PC-3 (cell line): ENCODE measurements at regions not wholly inside any gene's neighbourhood (a gene's known extent, or its start where the extent isn't known, plus 50 kb on each side); places are given as distances from the start of the nearest gene placed in this dataset.
A peak's percentile ranks its signal among the peaks of the same experiment; 100 is the strongest.

Source experiments
- ATAC-seq: fragments of 200-7000 bp; cut with Tn5 transposase; 2 replicates; pipeline ENCODE4 v1.9.1; 2020; ENCODE audit warnings: mild to moderate bottlenecking, moderate library complexity
- BruUV-seq: library from RNA; stranded (reverse); fragments of 400-500 nt; replicated peaks from 2 replicates; lab custom pipeline; 2021; lab: Mats Ljungman, UMichigan
- CTCF ChIA-PET: fragments of 300-600 bp; sonication (Branson Sonifier 250); formaldehyde crosslinking; loops from one replicate; lab custom pipeline; 2022; ENCODE audit warnings: antibody characterized with exemption; lab: Charles Lee
- POLR2A ChIA-PET: fragments of 300-600 bp; sonication (Branson Sonifier 250); formaldehyde crosslinking; loops from one replicate; lab custom pipeline; 2022; ENCODE audit warnings: antibody characterized with exemption; ENCODE audit not compliant: unreplicated experiment; lab: Charles Lee
- DNase-seq: peaks from one replicate; pipeline ENCODE4 v3.0.0-alpha.2; 2015
- H2AFZ ChIP-seq: fragments of 300-600 bp; sonication (generic); 2 replicates; pipeline ENCODE4 v1.6.0; 2016; ENCODE audit warnings: antibody characterized with exemption, low read length
- H3F3A ChIP-seq: fragments of 300-600 bp; sonication (generic); one replicate; pipeline ENCODE4 v1.6.0; 2017; ENCODE audit warnings: antibody characterized with exemption, low read length, control low read depth, mild to moderate bottlenecking; ENCODE audit not compliant: unreplicated experiment
- H3K27ac ChIP-seq: fragments of 300-600 bp; sonication (generic); 2 replicates; pipeline ENCODE4 v1.5.1; 2016; ENCODE audit warnings: mild to moderate bottlenecking, low read length
- H3K27me3 ChIP-seq: fragments of 300-600 bp; sonication (generic); 2 replicates; pipeline ENCODE4 v1.6.1; 2016; ENCODE audit warnings: low read length, mixed read lengths
- H3K36me3 ChIP-seq: fragments of 300-600 bp; sonication (generic); 2 replicates; pipeline ENCODE4 v1.6.1; 2016; ENCODE audit warnings: low read depth, mixed run types, low read length, mixed read lengths
- H3K4me1 ChIP-seq: fragments of 300-600 bp; sonication (generic); 2 replicates; pipeline ENCODE4 v1.5.1; 2016; ENCODE audit warnings: low read length; ENCODE audit not compliant: insufficient read depth
- H3K4me2 ChIP-seq: fragments of 300-600 bp; sonication (generic); 2 replicates; pipeline ENCODE4 v1.6.0; 2016; ENCODE audit warnings: low read length
- H3K4me3 ChIP-seq: fragments of 300-600 bp; sonication (generic); 2 replicates; pipeline ENCODE4 v1.5.1; 2016; ENCODE audit warnings: mild to moderate bottlenecking, low read length, mixed read lengths
- H3K79me2 ChIP-seq: fragments of 300-600 bp; sonication (generic); 2 replicates; pipeline ENCODE4 v1.6.1; 2017; ENCODE audit warnings: low read length, mixed read lengths
- H3K9ac ChIP-seq: fragments of 300-600 bp; sonication (generic); 2 replicates; pipeline ENCODE4 v1.6.0; 2016; ENCODE audit warnings: mild to moderate bottlenecking, low read length
- H3K9me2 ChIP-seq: fragments of 300-600 bp; sonication (generic); replicated peaks from 2 replicates; pipeline ENCODE4 v1.6.1; 2016; ENCODE audit warnings: mixed run types, low read length, mixed read lengths
- H3K9me3 ChIP-seq: fragments of 300-600 bp; sonication (generic); 2 replicates; pipeline ENCODE4 v1.6.1; 2016; ENCODE audit warnings: low read length, mixed read lengths
- H4K20me1 ChIP-seq: fragments of 300-600 bp; sonication (generic); 2 replicates; pipeline ENCODE4 v1.6.1; 2016; ENCODE audit warnings: low read length, mixed read lengths
- EZH2 ChIP-seq: fragments of 300-600 bp; sonication (generic); IDR thresholded peaks from one replicate; pipeline ENCODE4 v1.6.1; 2017; ENCODE audit warnings: antibody characterized with exemption, mild to moderate bottlenecking, low read length; ENCODE audit not compliant: unreplicated experiment
- EZH2phosphoT487 ChIP-seq: fragments of 300-600 bp; sonication (generic); IDR thresholded peaks from 2 replicates; pipeline ENCODE4 v1.6.1; 2018; ENCODE audit warnings: mild to moderate bottlenecking, antibody characterized with exemption, low read length, borderline replicate concordance
- intact Hi-C: fragments of 100-400 bp; cut with micrococcal nuclease; formaldehyde crosslinking; loops from 2 replicates; pipeline ENCODE4 v1.9.0; 2023
- TF ChIP-seq, protein P1 (sequence below): fragments of 300-600 bp; sonication (generic); conservative IDR thresholded peaks from 2 replicates; pipeline ENCODE4 v1.5.1; 2017; ENCODE audit warnings: antibody characterized with exemption, low read depth, mild to moderate bottlenecking, low read length

DNA sequence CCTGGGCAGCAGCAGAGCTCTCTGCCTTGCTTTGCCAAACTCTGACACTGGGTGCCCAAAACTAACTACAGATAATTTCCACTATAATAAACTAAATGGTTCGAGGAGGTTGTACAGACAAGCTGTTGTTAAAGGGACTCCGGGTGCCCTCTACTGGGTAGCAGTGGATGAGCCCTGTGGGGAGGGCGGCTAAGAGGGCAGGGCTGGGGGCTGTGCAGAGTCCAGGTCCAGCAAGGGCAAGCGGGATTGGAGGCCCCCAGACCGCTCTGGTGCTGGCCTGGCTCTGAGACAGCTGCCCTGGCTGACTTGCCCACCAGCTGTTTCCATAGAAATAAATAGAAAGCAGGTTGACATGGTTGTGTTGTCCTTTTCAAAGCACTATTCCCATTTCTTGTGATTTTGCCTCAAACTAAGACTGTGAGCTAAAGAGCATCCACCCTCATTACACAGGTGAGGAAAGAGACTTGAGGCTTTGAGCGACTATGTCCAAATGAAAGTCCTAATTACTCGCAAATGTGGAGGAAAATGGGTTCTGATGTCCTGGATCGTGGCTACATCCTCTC, 167.6 kb upstream of the CST7 start:
- ATAC-seq, result peak; percentile 92
- H2AFZ ChIP-seq, result no peak overlapping the region
- BruUV-seq, result no TSS peak
- H3K79me2 ChIP-seq, result no peaks in the 10 kb centered on the region
- H3K9ac ChIP-seq, result no peak overlapping the region
- peak; percentile 68 for DNase-seq
- peaks cover 43% of the 10 kb centered on the region for H3K27me3 ChIP-seq
- no peak overlapping the region for H3K4me3 ChIP-seq
- TF ChIP-seq EZH2 (no peak), EZH2phosphoT487 (no peak)
- TF ChIP-seq, protein P1, sequence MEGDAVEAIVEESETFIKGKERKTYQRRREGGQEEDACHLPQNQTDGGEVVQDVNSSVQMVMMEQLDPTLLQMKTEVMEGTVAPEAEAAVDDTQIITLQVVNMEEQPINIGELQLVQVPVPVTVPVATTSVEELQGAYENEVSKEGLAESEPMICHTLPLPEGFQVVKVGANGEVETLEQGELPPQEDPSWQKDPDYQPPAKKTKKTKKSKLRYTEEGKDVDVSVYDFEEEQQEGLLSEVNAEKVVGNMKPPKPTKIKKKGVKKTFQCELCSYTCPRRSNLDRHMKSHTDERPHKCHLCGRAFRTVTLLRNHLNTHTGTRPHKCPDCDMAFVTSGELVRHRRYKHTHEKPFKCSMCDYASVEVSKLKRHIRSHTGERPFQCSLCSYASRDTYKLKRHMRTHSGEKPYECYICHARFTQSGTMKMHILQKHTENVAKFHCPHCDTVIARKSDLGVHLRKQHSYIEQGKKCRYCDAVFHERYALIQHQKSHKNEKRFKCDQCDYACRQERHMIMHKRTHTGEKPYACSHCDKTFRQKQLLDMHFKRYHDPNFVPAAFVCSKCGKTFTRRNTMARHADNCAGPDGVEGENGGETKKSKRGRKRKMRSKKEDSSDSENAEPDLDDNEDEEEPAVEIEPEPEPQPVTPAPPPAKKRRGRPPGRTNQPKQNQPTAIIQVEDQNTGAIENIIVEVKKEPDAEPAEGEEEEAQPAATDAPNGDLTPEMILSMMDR, result peak; percentile 89
- H3K36me3 ChIP-seq, result no peaks in the 10 kb centered on the region
- H3K4me2 ChIP-seq, result 0 out of 2 replicates have a peak overlapping the region, but pooled peaks have one; percentile 43
- H3K9me3 ChIP-seq, result no peaks in the 10 kb centered on the region
- H3K9me2 ChIP-seq, result no peaks in the 10 kb centered on the region
- CTCF ChIA-PET, result interaction anchor here (0.5 to 0.6 kb wide), 2 partner anchors 199 to 784 kb away, joined by 3 to 5 read pairs; no protein-coding TSS in a partner anchor
- POLR2A ChIA-PET, result no interaction called here
- H3K4me1 ChIP-seq, result peaks cover 8% of the 10 kb centered on the region; the same call in 1 of the 2 replicates
- H3K27ac ChIP-seq, result no peak overlapping the region
- intact Hi-C loops, result loop anchor here (2.0 kb wide), 1 partner anchor 125 kb away; no protein-coding TSS in a partner anchor
- no peaks in the 10 kb centered on the region for H4K20me1 ChIP-seq
- H3F3A ChIP-seq, result no peaks in the 10 kb centered on the region

DNA sequence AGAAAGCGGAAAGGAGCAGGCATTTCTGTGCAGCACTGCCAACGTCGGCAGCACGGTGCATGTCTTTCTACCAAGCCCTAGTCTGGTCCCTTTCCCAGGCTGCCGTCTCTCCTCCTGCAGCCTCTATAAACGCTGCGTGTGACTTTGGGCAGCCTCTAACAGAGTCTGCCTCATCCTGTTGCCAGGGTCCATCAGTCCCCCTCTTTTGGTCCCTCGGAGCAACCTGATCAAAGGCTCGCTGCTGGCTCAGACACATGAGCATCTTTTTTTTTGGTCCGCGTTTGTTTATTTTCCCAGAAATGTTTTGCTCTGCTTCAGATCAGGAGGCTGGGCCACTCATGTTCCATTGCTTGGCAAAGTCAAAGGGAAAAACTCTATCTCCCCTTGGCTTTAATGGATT, 166.8 kb upstream of the CST7 start:
- Histone ChIP-seq H3K4me2 (peak overlapping the region; percentile 43), H3K9ac (no peak overlapping the region), H3K4me3 (0 out of 2 replicates have a peak overlapping the region, but pooled peaks have one; percentile 21), H3K9me3 (no peaks in the 10 kb centered on the region), H4K20me1 (no peaks in the 10 kb centered on the region), H3F3A (no peaks in the 10 kb centered on the region), H3K36me3 (no peaks in the 10 kb centered on the region), H3K79me2 (no peaks in the 10 kb centered on the region), H3K27ac (no peak overlapping the region), H3K9me2 (no peaks in the 10 kb centered on the region), H3K4me1 (peaks cover 8% of the 10 kb centered on the region; the same call in 1 of the 2 replicates), H2AFZ (no peak overlapping the region), H3K27me3 (peaks cover 51% of the 10 kb centered on the region)
- no peak for DNase-seq
- BruUV-seq, result no TSS peak
- no peak for ATAC-seq
- intact Hi-C loops, result no loop called here
- CTCF ChIA-PET, result no interaction called here
- TF ChIP-seq EZH2phosphoT487 (no peak), EZH2 (no peak)
- TF ChIP-seq, protein P1, result no peak
- POLR2A ChIA-PET, result no interaction called here
